Fibroblast of villous mesenchyme (primary cell): ENCODE measurements at regions not wholly inside any gene's neighbourhood (a gene's known extent, or its start where the extent isn't known, plus 50 kb on each side); places are given as distances from the start of the nearest gene placed in this dataset.
A peak's percentile ranks its signal among the peaks of the same experiment; 100 is the strongest.

ENCODE experiments used
- DNase-seq: peaks from one replicate; pipeline ENCODE4 v3.0.0-alpha.2; 2010; ENCODE audit warnings: low read depth
- H3K4me3 ChIP-seq: 2 replicates; pipeline ENCODE4 v1.5.1; 2011; ENCODE audit warnings: low read depth, mild to moderate bottlenecking, low read length
- TF ChIP-seq, protein P1 (sequence below): IDR thresholded peaks from 2 replicates; pipeline ENCODE4 v1.5.1; 2012; ENCODE audit warnings: low read depth, mild to moderate bottlenecking, low read length; ENCODE audit not compliant: insufficient read depth

DNA sequence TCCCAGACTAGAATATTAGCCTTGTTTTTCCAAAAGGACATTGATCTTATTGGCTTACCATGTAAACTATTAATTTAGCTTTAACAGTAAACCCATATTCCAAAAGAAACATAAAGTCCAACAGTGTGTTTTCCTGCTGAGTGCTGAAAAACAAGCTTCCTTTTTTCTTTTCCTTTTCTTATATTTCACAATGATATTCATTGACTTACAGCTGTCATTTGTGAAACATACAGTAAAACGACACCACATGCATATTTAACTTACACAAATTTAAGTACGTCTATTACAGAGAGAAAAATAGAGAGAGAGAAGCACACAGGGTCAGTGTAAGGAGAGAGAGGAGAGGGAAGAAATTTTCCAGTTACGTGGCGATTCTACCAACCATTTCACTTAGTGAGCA lies 543.9 kb upstream of the JARID2 start:
- TF ChIP-seq, protein P1, sequence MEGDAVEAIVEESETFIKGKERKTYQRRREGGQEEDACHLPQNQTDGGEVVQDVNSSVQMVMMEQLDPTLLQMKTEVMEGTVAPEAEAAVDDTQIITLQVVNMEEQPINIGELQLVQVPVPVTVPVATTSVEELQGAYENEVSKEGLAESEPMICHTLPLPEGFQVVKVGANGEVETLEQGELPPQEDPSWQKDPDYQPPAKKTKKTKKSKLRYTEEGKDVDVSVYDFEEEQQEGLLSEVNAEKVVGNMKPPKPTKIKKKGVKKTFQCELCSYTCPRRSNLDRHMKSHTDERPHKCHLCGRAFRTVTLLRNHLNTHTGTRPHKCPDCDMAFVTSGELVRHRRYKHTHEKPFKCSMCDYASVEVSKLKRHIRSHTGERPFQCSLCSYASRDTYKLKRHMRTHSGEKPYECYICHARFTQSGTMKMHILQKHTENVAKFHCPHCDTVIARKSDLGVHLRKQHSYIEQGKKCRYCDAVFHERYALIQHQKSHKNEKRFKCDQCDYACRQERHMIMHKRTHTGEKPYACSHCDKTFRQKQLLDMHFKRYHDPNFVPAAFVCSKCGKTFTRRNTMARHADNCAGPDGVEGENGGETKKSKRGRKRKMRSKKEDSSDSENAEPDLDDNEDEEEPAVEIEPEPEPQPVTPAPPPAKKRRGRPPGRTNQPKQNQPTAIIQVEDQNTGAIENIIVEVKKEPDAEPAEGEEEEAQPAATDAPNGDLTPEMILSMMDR, result no peak
- no peak for DNase-seq

DNA sequence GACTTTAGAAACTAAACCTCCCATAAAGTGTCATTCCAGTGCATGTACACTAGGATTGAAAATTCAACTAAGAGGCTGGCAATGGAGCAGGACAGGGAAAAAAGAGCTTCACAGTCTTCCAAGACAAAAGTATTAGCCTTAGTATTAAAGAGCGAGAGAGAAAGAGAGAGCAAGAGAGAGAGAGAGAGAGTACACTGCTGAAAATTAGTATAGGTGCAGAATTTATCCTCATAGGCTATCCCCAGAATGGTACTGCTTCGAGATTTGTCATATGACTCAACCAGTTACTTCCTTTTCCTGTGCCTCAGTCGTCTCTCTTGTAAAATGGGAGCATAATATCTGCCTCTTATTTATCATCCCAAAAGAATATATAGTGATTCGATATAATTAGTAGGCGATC lies 543.2 kb upstream of the JARID2 start:
- no peak overlapping the region for H3K4me3 ChIP-seq
- TF ChIP-seq, protein P1, result no peak
- DNase-seq, result no peak

More for the DNA sequence above, 543.9 kb upstream of the JARID2 start:
- no peak overlapping the region for H3K4me3 ChIP-seq

GRCh38 chr6:14703586-14703985 lies 542.3 kb upstream of the JARID2 start:
- peak; percentile 45 for DNase-seq
- no peak overlapping the region for H3K4me3 ChIP-seq
- TF ChIP-seq, protein P1, result no peak

DNA sequence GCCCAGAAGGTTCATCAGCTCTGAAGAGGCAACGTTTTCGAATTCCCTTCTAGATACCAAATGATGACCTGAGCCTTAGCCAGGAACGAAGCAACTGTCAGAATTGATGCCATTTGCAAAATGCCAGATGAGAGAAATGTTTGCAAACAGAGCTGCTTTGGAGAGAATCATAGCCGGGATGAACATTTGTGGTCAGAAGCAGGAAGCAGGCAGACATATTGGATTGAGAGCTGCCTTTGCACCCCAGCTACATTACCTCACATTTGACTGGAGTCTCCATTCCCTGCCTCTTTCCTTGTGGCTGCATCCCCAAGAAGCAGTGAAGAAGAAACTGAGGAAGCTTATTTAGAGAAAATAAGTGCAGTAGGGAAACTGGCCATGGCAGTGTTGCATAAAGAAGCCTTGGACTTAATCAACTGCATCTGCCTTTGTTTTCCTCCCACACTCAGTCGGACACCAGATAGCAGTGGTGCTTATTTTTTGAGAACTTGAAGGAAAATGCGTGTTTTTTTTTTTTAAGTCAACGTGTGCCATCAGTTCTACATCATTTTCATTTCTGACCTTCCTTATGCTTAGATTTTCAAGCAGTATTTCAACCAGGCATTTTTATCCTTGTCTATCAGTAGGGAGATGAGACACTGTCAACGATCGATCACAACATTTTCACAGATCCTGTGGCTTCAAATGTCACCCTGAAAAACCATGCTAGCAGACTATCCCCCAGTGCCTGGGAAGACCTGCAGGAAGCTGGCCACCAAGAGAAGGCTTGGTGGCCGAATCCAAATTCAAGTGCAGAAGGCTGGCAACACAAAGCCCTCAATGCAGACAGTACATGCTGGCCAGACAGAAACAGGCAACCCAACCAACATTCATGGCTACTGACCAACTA lies 541.2 kb upstream of the JARID2 start:
- TF ChIP-seq, protein P1, result no peak
- DNase-seq, result peak; percentile 52
- H3K4me3 ChIP-seq, result no peak overlapping the region

DNA sequence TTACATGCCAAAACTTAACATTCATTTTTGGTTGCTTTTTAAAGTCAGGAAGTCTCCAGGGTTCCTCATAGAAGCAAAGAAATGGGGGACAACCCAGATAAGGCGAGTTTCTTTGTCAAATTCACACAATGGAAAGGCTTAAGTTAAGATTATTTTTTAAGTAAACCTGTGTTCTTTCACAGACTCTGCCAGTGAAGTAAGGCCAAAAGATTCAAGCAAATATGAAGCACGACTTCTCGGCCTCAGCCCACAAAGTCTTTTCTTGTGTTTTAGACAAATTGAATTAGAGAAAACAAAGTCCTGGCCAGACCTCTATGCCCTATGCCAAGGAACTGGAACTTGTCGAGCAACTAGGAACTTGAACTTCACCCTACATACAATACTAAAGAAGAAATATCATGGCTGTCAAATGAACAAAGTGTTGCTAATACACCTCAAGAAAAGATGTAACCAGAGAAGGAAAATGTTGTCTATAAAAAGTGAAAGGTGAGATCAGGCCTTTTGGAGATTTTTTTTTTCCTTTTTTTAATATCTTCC lies 540.0 kb upstream of the JARID2 start:
- H3K4me3 ChIP-seq, result no peak overlapping the region
- no peak for DNase-seq
- TF ChIP-seq, protein P1, result no peak

DNA sequence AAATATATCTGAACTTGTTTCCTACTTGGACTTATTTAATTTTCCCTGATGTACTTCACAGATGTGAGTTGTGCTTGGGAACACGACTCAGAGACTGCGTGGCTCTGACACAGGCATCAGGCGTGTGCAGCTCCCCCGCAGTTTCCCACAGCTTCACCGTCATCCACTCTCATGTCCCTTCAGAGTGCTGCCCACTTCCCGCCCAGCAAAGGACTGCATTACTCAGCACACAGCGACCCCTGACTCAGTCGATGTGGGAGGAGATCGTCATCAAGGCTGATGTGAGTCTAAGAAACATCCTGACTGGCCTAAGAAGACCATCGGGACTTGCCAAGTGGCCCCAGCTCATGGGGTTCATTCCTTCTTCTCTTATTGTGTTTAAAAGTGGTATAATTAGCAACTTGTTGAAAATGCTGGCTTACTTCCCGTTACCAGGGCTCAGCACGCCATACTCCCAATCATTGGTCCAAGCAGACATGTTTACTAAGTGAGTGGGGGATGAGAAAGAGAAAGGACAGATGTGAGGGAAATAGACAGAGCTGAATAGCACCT lies 539.4 kb upstream of the JARID2 start:
- H3K4me3 ChIP-seq, result no peak overlapping the region
- TF ChIP-seq, protein P1, result no peak

More for the DNA sequence above, 539.4 kb upstream of the JARID2 start:
- peak; percentile 97 for DNase-seq
